ENCODE measurements at regions not wholly inside any gene's neighbourhood (a gene's known extent, or its start where the extent isn't known, plus 50 kb on each side); places are given as distances from the start of the nearest gene placed in this dataset.

GRCh38 chr1:101162736-101163735 is 73.8 kb upstream of the S1PR1 start:
- no peak for TF ChIP-seq CTCF (IDR thresholded peaks at IDR 0.05; ENCODE audit: unreplicated experiment)
- Mint-ChIP-seq H3K4me1 (ENCODE audit: unreplicated experiment) (peaks cover 10% of the 10 kb centered on the region), H3K4me3 (ENCODE audit: unreplicated experiment) (no peak overlapping the region), H3K36me3 (ENCODE audit: low read depth, unreplicated experiment) (no peaks in the 10 kb centered on the region), H3K9me3 (ENCODE audit: unreplicated experiment) (no peaks in the 10 kb centered on the region), H3K27ac (ENCODE audit: unreplicated experiment) (no peak overlapping the region), H3K27me3 (ENCODE audit: unreplicated experiment) (peaks cover 2% of the 10 kb centered on the region)
- no peak for DNase-seq (ENCODE audit: low spot score)

- Mint-ChIP-seq H3K27ac (ENCODE audit: unreplicated experiment) (no peak overlapping the region), H3K4me3 (ENCODE audit: unreplicated experiment) (no peak overlapping the region), H3K9me3 (ENCODE audit: unreplicated experiment) (no peaks in the 10 kb centered on the region), H3K36me3 (ENCODE audit: low read depth, unreplicated experiment) (no peaks in the 10 kb centered on the region), H3K4me1 (ENCODE audit: unreplicated experiment) (peaks cover 10% of the 10 kb centered on the region), H3K27me3 (ENCODE audit: unreplicated experiment) (no peaks in the 10 kb centered on the region)
- no peak for TF ChIP-seq CTCF (IDR thresholded peaks at IDR 0.05; ENCODE audit: unreplicated experiment)
- no peak for DNase-seq (ENCODE audit: low spot score)
Observed at GRCh38 chr1:101162300-101162699, 74.5 kb upstream of the S1PR1 start.

DNA sequence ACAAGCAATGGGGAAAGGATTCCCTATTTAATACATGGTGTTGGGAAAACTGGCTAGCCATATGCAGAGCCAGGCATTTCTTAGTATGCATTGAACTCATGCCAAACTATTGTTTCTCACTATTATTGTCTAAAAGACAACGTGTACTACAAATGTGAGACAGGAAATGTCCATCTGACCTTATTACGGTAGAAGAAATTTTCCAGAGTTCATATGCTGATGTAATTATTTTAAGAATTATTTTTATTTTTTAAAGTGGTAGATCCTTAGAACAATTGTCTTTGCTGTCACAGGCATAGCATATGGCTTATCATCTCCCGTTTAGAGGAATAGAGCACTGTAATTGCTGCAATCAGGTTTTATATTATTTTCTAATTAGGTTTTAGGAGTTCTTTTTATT is 75.2 kb upstream of the S1PR1 start:
- Mint-ChIP-seq H3K27ac (ENCODE audit: unreplicated experiment) (no peak overlapping the region), H3K4me3 (ENCODE audit: unreplicated experiment) (no peak overlapping the region), H3K9me3 (ENCODE audit: unreplicated experiment) (no peaks in the 10 kb centered on the region), H3K27me3 (ENCODE audit: unreplicated experiment) (no peaks in the 10 kb centered on the region), H3K4me1 (ENCODE audit: unreplicated experiment) (peaks cover 10% of the 10 kb centered on the region), H3K36me3 (ENCODE audit: low read depth, unreplicated experiment) (no peaks in the 10 kb centered on the region)
- DNase-seq (ENCODE audit: low spot score), result no peak
- TF ChIP-seq CTCF (IDR thresholded peaks at IDR 0.05; ENCODE audit: unreplicated experiment), result no peak

- Mint-ChIP-seq H3K27me3 (ENCODE audit: unreplicated experiment) (no peaks in the 10 kb centered on the region), H3K4me1 (ENCODE audit: unreplicated experiment) (peaks cover 7% of the 10 kb centered on the region), H3K27ac (ENCODE audit: unreplicated experiment) (no peak overlapping the region), H3K4me3 (ENCODE audit: unreplicated experiment) (no peak overlapping the region), H3K9me3 (ENCODE audit: unreplicated experiment) (no peaks in the 10 kb centered on the region), H3K36me3 (ENCODE audit: low read depth, unreplicated experiment) (no peaks in the 10 kb centered on the region)
- no peak for DNase-seq (ENCODE audit: low spot score)
- no peak for TF ChIP-seq CTCF (IDR thresholded peaks at IDR 0.05; ENCODE audit: unreplicated experiment)
Observed at GRCh38 chr1:101158424-101158823, 78.4 kb upstream of the S1PR1 start.

DNA sequence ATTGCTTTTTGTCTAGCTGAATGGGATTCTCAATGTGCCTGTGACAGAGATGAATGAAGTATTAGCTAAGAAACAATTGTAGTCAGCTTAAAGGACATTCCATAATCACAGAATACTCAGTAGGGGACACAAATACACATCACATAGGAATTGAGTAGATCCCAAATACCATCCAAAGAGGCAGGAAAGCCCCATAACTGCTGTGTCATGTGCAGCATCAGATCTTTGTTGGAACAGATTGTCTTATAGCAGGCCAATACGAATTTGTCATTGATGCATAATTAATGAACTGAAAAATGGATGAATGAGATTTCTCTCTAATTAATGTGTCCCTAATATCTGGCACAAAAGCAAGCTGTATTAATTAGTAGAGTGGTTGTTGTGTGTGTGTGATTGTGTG is 82.3 kb upstream of the S1PR1 start:
- H3K27ac Mint-ChIP-seq (ENCODE audit: unreplicated experiment), result no peak overlapping the region
- no peaks in the 10 kb centered on the region for H3K9me3 Mint-ChIP-seq (ENCODE audit: unreplicated experiment)
- TF ChIP-seq CTCF (IDR thresholded peaks at IDR 0.05; ENCODE audit: unreplicated experiment), result no peak
- no peaks in the 10 kb centered on the region for H3K36me3 Mint-ChIP-seq (ENCODE audit: low read depth, unreplicated experiment)
- H3K4me1 Mint-ChIP-seq (ENCODE audit: unreplicated experiment), result peaks cover 13% of the 10 kb centered on the region
- H3K27me3 Mint-ChIP-seq (ENCODE audit: unreplicated experiment), result no peaks in the 10 kb centered on the region
- H3K4me3 Mint-ChIP-seq (ENCODE audit: unreplicated experiment), result no peak overlapping the region
- DNase-seq (ENCODE audit: low spot score), result no peak
